Activated naive CD8-positive, alpha-beta T cell treated with anti-CD3 and anti-CD28 coated beads, Interleukin-2, amount 50 U/mL, for 16 hours (primary cell): ENCODE measurements at regions not wholly inside any gene's neighbourhood (a gene's known extent, or its start where the extent isn't known, plus 50 kb on each side); places are given as distances from the start of the nearest gene placed in this dataset.
"Not testable (repeated sequence)": the region's sequence is repeated elsewhere in the genome, so short reads cannot be mapped to it uniquely, and the experiment has no call there.

ENCODE experiments used
- DNase-seq: peaks from one replicate; pipeline ENCODE4 v3.0.0-alpha.2; 2020; ENCODE audit warnings: low read depth, low spot score

- DNase-seq: no peak
Observed at GRCh38 chr2:83172841-83173240, 1286.2 kb downstream of the SUCLG1 start.

- DNase-seq: no peak
Observed at GRCh38 chr2:83168377-83168776, 1290.7 kb downstream of the SUCLG1 start.

- no peak for DNase-seq
Observed at GRCh38 chr2:83162421-83162820, 1296.7 kb downstream of the SUCLG1 start.

GRCh38 chr2:83160571-83160970, 1298.5 kb downstream of the SUCLG1 start:
- DNase-seq: no peak

- no peak for DNase-seq
Observed at GRCh38 chr2:83155826-83156225, 1303.3 kb downstream of the SUCLG1 start.

DNA sequence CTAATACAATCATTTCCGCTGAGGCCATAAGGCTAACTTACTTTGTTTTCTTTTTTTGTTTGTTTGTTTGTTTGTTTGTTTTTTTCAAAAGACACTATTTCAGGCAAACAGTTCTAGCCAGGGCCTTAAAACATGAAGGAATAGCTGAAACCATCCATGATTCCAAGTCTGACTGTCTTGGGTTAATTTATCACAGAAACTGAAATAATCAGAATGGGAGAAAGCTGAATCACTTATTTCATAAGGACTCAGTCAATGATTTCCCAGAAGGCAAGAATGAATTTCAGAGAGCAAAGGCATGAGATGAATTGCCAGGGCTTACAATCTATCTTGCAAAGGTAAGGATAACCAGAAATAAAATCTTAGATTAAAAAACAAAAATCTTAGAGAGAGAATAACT, 1315.1 kb downstream of the SUCLG1 start:
- DNase-seq: no peak

DNA sequence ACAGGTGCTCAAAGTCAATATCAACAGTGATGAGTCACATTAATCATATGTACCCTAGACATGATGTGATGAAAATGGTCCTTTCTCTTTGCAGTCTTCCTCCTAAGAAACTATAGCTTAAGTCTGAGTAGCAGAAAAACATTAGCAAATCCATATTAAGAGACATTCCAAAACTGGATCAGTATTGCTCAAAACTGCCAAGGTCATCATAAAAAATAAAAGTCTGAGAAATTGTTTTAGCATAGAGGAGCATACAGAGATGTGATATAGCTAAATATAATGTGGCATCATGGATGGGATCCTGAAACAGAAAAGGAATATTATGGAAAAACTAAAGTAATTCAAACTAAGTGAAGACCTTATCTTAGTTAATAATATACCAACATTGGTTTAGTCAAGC, 1316.1 kb downstream of the SUCLG1 start:
- no peak for DNase-seq

GRCh38 chr2:83115606-83116005, 1343.5 kb downstream of the SUCLG1 start:
- DNase-seq: no peak

DNA sequence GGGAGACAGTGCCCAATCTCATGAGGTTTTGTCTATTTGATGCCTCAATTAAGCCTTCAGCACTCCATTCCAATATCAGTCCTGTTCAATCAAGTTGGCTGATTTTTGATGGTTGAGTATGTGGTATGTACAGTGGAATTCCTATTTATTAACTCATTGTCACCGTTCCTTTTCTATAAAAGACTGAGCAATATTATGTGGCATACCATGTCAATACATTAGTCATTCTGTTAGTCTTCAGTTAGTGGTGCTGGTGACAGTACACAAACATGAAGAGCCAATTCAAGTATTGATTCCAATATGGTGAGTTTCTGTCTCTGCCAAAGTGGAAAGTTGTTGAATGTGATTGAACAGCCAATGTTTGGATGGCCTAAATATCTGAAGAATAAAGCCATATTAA, 1343.9 kb downstream of the SUCLG1 start:
- no peak for DNase-seq

GRCh38 chr2:83113953-83114352, 1345.1 kb downstream of the SUCLG1 start:
- no peak for DNase-seq

DNA sequence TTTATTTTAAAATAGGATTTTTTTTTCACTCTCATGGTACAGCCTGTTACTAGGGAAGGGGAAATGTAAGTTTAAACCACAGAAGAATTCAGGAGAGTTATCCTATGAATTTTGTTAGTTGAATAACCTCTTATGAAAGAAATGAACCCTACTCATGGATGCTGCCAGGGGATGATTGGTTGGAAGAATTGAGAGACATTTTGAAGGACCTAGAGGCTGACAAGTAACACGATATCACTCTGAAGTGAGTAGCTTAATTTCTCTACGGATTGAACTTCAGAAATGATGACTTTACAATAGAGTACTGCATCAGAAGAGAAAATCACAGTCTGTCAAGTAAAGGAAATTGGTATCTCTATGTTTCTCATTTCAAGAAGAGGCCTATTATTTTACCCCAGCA, 1346.2 kb downstream of the SUCLG1 start:
- DNase-seq: no peak

GRCh38 chr2:83109284-83109683, 1349.8 kb downstream of the SUCLG1 start:
- DNase-seq: no peak

DNA sequence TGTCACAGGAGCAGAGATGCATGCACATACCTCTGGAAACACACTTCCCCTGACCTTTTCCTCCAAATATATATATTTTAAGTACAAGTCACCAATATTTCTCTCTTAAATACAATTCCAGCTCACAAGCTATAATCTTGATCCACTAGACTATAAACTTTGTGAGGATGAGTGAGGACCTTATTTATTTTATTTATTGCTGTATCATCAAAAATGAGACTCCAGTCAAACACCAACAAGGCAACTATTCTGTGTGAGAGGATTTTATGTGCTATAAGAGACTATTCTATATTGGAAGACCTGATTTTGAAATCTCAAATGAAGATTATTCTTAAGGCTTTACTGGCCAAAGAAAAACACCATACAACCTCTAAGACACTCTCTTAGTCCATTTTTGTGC, 1352.2 kb downstream of the SUCLG1 start:
- no peak for DNase-seq

DNA sequence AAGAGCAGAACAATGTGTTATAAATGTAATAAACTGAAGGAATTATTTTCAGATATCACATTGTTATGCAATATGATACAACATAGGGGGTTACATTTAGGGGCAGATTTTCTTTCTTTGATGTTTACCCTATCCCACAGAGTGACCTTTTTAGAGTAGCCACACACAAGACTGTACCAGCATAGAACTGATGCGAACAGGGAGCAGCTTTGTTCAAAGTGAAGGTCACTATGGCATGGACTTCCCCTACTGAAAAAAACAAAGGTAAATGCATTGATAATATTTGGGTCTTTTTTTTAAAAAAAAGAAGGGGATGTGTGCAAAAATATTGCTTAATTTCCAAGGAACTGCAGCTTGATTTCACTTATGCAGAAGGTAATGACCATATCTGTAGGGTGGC, 1354.9 kb downstream of the SUCLG1 start:
- no peak for DNase-seq

DNA sequence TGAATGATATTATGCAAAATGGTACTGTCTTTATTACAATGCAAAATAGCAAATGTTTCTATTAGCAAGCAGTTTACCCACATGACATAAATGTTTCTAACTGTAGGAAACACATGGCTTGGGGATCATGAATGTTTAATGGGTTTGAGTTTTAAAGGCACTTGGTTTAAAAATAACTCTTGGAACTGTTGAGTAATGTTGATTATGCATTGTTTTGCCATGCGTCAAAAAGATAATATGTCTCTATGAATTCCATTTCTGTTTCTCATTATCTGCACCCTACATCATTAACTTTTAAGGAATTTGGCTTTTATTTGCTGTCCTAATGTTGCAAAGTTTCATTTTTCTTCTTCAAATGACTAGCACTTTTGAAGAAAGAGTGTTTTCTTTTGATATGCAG, 1355.5 kb downstream of the SUCLG1 start:
- DNase-seq: no peak

DNA sequence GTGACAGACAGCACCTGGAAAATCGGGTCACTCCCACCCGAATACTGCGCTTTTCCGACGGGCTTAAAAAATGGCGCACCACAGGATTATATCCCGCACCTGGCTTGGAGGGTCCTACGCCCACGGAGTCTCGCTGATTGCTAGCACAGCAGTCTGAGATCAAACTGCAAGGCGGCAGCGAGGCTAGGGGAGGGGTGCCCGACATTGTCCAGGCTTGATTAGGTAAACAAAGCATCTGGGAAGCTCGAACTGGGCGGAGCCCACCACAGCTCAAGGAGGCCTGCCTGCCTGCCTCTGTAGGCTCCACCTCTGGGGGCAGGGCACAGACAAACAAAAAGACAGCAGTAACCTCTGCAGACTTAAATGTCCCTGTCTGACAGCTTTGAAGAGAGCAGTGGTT, 1370.0 kb downstream of the SUCLG1 start:
- not testable (repeated sequence) for DNase-seq

DNA sequence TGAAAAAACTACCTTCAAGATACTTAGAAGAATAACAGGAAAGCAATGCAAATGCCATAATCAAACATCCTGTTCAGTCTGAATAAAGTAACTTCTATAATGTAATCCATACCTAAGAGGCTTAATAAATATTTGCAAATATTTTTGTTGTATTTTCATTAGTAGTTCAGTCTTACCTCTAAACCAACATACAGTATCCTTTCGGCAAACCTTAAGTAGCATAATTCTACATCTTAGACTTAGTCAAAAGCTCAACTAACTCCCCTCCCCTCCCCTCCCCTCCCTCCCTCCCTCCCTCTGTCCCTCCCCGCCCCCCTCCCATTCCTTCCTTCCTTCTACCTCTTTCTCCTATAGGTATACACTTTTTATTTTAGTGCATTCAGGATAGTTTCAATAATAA, 1373.2 kb downstream of the SUCLG1 start:
- DNase-seq: no peak

DNA sequence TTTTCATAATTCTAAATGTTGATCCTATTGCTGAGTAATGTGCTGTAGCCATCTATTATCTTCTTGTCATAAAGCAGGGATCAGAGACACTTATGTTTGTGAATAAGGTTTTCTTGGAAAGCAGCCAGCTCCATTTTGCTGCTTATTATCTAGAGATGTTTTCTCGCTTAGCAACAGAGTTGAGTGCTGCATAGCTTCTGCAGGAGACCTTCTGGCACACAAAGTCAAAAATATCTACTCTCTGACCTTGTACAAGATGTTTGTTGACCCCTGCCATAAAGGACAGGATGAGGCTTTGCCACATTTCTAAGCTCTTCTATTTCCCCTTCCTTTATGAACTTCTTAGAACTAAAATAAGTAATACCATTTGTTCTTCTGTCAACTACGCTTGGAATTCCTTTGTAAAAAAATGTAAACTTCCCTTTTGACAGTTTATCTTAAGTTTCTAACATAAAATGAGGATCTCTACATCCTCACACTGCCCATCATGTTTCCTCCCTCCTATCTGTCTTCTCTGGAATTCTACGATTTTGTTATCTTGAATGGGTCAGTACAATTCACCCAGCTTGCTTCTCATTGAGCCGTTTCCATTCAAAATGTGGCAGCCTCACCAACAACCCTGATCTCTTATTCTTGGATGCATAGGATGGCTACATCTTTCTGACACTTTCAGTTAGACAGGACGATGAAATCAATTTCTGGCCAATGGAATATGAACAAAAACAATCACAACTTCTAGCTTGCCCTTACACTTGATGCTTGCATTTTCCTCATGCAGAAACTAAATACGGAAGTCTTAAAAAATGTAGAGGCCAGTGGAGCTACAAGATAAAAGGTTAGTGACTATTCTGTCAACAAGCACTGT, 1377.0 kb downstream of the SUCLG1 start:
- no peak for DNase-seq

DNA sequence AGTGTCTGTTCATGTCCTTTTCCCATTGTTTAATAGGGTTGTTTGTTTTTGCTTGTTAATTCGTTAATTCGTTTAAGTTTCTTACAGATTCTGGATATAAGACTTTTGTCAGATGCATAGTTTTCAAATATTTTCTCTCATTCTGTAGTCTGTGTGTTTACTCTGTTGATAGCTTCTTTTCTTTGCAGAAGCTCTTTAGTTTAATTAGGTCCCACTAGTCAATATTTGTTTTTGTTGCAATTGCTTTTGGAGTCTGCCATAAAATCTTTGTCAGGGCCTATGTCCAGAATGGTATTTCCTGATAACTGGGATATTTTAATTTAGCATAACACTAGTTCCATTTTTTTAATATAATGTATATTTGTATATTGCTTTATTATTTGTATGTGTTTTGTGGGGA, 1380.1 kb downstream of the SUCLG1 start:
- no peak for DNase-seq

- DNase-seq: no peak
Observed at GRCh38 chr2:83072767-83073166, 1386.3 kb downstream of the SUCLG1 start.

- DNase-seq: no peak
Observed at GRCh38 chr2:83071914-83072313, 1387.2 kb downstream of the SUCLG1 start.

- no peak for DNase-seq
Observed at GRCh38 chr2:83071352-83071751, 1387.7 kb downstream of the SUCLG1 start.

GRCh38 chr2:83069724-83070123, 1389.4 kb downstream of the SUCLG1 start:
- DNase-seq: no peak

DNA sequence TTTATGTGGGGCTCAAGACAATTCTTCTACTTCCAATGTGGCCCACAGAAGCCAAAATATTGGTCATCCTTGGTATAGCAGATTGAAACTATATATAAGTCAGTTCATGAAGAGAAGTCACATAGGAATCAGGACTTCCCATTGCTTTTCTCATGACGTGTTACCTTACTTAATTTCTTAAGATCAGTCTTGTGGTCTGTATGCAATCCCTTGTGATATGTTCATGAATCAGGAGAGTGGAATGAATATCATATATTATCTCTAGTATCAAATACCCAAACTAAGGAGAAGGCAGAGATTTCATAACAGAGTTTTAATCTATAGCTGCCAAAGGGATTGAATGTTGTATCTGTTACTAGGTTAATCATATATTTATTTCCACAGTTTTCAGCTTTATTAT, 1390.4 kb downstream of the SUCLG1 start:
- no peak for DNase-seq
